ENCODE measurements at regions not wholly inside any gene's neighbourhood (a gene's known extent, or its start where the extent isn't known, plus 50 kb on each side); places are given as distances from the start of the nearest gene placed in this dataset.

GRCh38 chr22:48538291-48538820 lies 1289.3 kb downstream of the BRD1 start:
- TF ChIP-seq, protein P1, sequence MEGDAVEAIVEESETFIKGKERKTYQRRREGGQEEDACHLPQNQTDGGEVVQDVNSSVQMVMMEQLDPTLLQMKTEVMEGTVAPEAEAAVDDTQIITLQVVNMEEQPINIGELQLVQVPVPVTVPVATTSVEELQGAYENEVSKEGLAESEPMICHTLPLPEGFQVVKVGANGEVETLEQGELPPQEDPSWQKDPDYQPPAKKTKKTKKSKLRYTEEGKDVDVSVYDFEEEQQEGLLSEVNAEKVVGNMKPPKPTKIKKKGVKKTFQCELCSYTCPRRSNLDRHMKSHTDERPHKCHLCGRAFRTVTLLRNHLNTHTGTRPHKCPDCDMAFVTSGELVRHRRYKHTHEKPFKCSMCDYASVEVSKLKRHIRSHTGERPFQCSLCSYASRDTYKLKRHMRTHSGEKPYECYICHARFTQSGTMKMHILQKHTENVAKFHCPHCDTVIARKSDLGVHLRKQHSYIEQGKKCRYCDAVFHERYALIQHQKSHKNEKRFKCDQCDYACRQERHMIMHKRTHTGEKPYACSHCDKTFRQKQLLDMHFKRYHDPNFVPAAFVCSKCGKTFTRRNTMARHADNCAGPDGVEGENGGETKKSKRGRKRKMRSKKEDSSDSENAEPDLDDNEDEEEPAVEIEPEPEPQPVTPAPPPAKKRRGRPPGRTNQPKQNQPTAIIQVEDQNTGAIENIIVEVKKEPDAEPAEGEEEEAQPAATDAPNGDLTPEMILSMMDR (IDR thresholded peaks at IDR 0.05), result no peak

GRCh38 chr22:48537343-48537680 lies 1290.4 kb downstream of the BRD1 start:
- peak overlapping the region; percentile 19 to 21 for H3K27ac ChIP-seq
- TF ChIP-seq, protein P1 (IDR thresholded peaks at IDR 0.05), result no peak
- no peaks in the 10 kb centered on the region for H3K27me3 ChIP-seq (replicated peaks; ENCODE audit: insufficient read depth)
- peaks cover 0 to 26% of the 10 kb centered on the region in 2 donors for H3K4me1 ChIP-seq (ENCODE audit: control insufficient read depth in 1 of 2, low read depth in 2 of 2)
- peak overlapping the region; percentile 8 for H3K4me3 ChIP-seq
- DNase-seq (ENCODE audit: low spot score) (no peak), ATAC-seq (ENCODE audit: insufficient number of reproducible peaks, low FRiP score, low read depth) (peak; percentile 29)
- no peaks in the 10 kb centered on the region for H3K36me3 ChIP-seq
- H3K9me3 ChIP-seq, result no peaks in the 10 kb centered on the region

More at GRCh38 chr22:48538291-48538820, 1289.3 kb downstream of the BRD1 start:
- Histone ChIP-seq H3K27ac (no peak overlapping the region), H3K9me3 (no peaks in the 10 kb centered on the region), H3K4me1 (ENCODE audit: control insufficient read depth in 1 of 2, low read depth in 2 of 2) (peaks cover 0 to 26% of the 10 kb centered on the region in 2 donors), H3K36me3 (no peaks in the 10 kb centered on the region), H3K27me3 (replicated peaks; ENCODE audit: insufficient read depth) (no peaks in the 10 kb centered on the region), H3K4me3 (no peak overlapping the region)
- ATAC-seq (ENCODE audit: insufficient number of reproducible peaks, low FRiP score, low read depth) (no peak), DNase-seq (ENCODE audit: low spot score) (no peak)

DNA sequence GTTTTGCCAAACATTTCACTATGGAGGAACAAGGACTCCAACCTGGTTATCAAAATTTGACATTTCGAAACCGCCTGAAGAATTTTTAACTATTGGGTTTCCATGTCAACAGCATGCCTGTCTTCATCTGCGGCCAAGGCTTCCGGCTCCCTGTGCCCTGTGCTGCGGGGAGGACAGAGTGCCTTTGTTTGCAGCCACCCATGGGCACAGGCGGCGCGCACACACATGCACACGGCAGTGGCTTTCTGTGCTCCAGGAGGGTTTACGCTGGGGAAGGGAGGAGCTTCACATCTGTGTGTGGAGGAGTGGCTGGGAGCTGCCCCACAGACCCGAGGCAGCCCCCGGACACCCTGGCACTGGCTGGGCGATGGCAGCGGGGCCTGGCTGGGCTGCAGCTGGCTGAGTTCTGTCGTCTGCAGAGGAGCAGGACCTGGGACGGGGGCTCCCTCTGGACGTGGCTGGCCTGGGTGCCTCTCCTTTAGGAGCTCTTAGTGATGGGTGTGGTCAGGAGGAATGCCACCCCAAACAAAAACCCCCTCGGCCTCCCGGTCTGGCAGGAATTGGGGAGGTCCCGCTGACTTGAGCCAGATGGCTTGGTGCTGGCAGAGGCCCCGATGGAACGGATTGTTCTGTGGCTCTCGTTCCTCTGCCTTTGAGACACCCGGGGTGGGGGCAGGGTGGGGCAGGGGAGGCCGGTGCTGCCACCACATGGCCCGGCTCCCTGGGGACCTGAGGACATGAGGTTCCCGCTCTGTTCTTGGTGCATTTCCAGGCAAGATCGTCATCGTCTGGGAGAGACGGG lies 1290.9 kb downstream of the BRD1 start:
- H3K36me3 ChIP-seq, result no peaks in the 10 kb centered on the region
- TF ChIP-seq, protein P1 (IDR thresholded peaks at IDR 0.05), result no peak
- DNase-seq (ENCODE audit: low spot score) (peak; percentile 59), ATAC-seq (ENCODE audit: insufficient number of reproducible peaks, low FRiP score, low read depth) (no peak)
- H3K27ac ChIP-seq, result peak overlapping the region in 1 of 2 donors; percentile 19
- peak overlapping the region; percentile 8 for H3K4me3 ChIP-seq
- H3K4me1 ChIP-seq (ENCODE audit: control insufficient read depth in 1 of 2, low read depth in 2 of 2), result peaks cover 0 to 26% of the 10 kb centered on the region in 2 donors
- H3K27me3 ChIP-seq (replicated peaks; ENCODE audit: insufficient read depth), result no peaks in the 10 kb centered on the region
- no peaks in the 10 kb centered on the region for H3K9me3 ChIP-seq

- H3K4me1 ChIP-seq (ENCODE audit: control insufficient read depth in 1 of 2, low read depth in 2 of 2), result peaks cover 0 to 26% of the 10 kb centered on the region in 2 donors
- TF ChIP-seq, protein P1 (IDR thresholded peaks at IDR 0.05), result no peak
- ATAC-seq (ENCODE audit: insufficient number of reproducible peaks, low FRiP score, low read depth), result no peak
- H3K9me3 ChIP-seq, result no peaks in the 10 kb centered on the region
- no peaks in the 10 kb centered on the region for H3K36me3 ChIP-seq
- H3K4me3 ChIP-seq, result no peak overlapping the region
- H3K27ac ChIP-seq, result no peak overlapping the region
- H3K27me3 ChIP-seq (replicated peaks; ENCODE audit: insufficient read depth), result no peaks in the 10 kb centered on the region
- DNase-seq (ENCODE audit: low spot score), result no peak
Measured at GRCh38 chr22:48535868-48536540, 1291.7 kb downstream of the BRD1 start.

- TF ChIP-seq, protein P1 (IDR thresholded peaks at IDR 0.05), result no peak
- no peaks in the 10 kb centered on the region for H3K36me3 ChIP-seq
Measured at GRCh38 chr22:48534395-48534958, 1293.2 kb downstream of the BRD1 start.

More at GRCh38 chr22:48534395-48534958, 1293.2 kb downstream of the BRD1 start:
- no peak for DNase-seq (ENCODE audit: low spot score)
- peaks cover 0 to 26% of the 10 kb centered on the region in 2 donors for H3K4me1 ChIP-seq (ENCODE audit: control insufficient read depth in 1 of 2, low read depth in 2 of 2)
- no peak overlapping the region for H3K27ac ChIP-seq
- no peaks in the 10 kb centered on the region for H3K9me3 ChIP-seq
- no peaks in the 10 kb centered on the region for H3K27me3 ChIP-seq (replicated peaks; ENCODE audit: insufficient read depth)
- no peak overlapping the region for H3K4me3 ChIP-seq
- ATAC-seq (ENCODE audit: insufficient number of reproducible peaks, low FRiP score, low read depth), result no peak
